IMR-90 (cell line): ENCODE measurements at regions not wholly inside any gene's neighbourhood (a gene's known extent, or its start where the extent isn't known, plus 50 kb on each side); places are given as distances from the start of the nearest gene placed in this dataset.

Experiments used
- ATAC-seq: fragments of 200-7000 bp; cut with Tn5 transposase; 2 replicates; pipeline ENCODE4 v1.9.1; 2020; ENCODE audit warnings: low read depth, mild to moderate bottlenecking, moderate library complexity
- BruUV-seq: library from RNA; stranded (reverse); fragments of 400-500 nt; replicated peaks from 2 replicates; lab custom pipeline; 2021; lab: Mats Ljungman, UMichigan
- CTCF ChIA-PET: fragments of 300-600 bp; formaldehyde crosslinking; extraction: SDS; loops from one replicate; lab custom pipeline; 2021; ENCODE audit warnings: antibody characterized with exemption; lab: Yijun Ruan, JAX
- POLR2A ChIA-PET: fragments of 300-600 bp; sonication (Branson Sonifier 250); formaldehyde crosslinking; loops from one replicate; lab custom pipeline; 2022; ENCODE audit warnings: antibody characterized with exemption; ENCODE audit not compliant: unreplicated experiment; lab: Charles Lee
- DNase-seq: peaks from one replicate; pipeline ENCODE4 v3.0.0; 2013
- H2AFZ ChIP-seq: replicated peaks from 2 replicates; pipeline ENCODE3; 2013; ENCODE audit warnings: low read length, mild to moderate bottlenecking; ENCODE audit not compliant: poor library complexity
- H2AK5ac ChIP-seq: 2 replicates; pipeline ENCODE4 v1.6.1; 2013; ENCODE audit warnings: low read depth, low read length, inconsistent platforms
- H2AK9ac ChIP-seq: replicated peaks from 2 replicates; pipeline ENCODE3; 2013; ENCODE audit warnings: mild to moderate bottlenecking, low read depth, low read length, moderate library complexity; ENCODE audit not compliant: poor library complexity
- H2BK120ac ChIP-seq: 2 replicates; pipeline ENCODE4 v1.6.1; 2013; ENCODE audit warnings: low read depth, low read length, inconsistent platforms
- H2BK15ac ChIP-seq: 3 replicates; pipeline ENCODE4 v1.6.1; 2013; ENCODE audit warnings: low read depth, low read length, inconsistent platforms
- H2BK20ac ChIP-seq: 2 replicates; pipeline ENCODE4 v1.6.1; 2013; ENCODE audit warnings: low read depth, mild to moderate bottlenecking, inconsistent platforms, low read length, moderate library complexity
- H2BK5ac ChIP-seq: 2 replicates; pipeline ENCODE4 v1.6.1; 2013; ENCODE audit warnings: mild to moderate bottlenecking, low read depth, low read length, inconsistent platforms; ENCODE audit not compliant: poor library complexity, severe bottlenecking
- H3K14ac ChIP-seq: replicated peaks from 2 replicates; pipeline ENCODE4 v1.6.1; 2013; ENCODE audit warnings: low read depth, low read length, inconsistent platforms
- H3K18ac ChIP-seq: 2 replicates; pipeline ENCODE4 v1.6.1; 2013; ENCODE audit warnings: low read depth, low read length, control low read depth
- H3K23ac ChIP-seq: 2 replicates; pipeline ENCODE4 v1.6.1; 2013; ENCODE audit warnings: low read depth, low read length, inconsistent platforms
- H3K27ac ChIP-seq: 2 replicates; pipeline ENCODE4 v1.5.1; 2013; ENCODE audit warnings: mild to moderate bottlenecking, control low read depth, low read length; ENCODE audit not compliant: insufficient read depth
- H3K27me3 ChIP-seq: 2 replicates; pipeline ENCODE4 v1.6.1; 2013; ENCODE audit warnings: low read length; ENCODE audit not compliant: control insufficient read depth, insufficient read depth
- H3K36me3 ChIP-seq: 2 replicates; pipeline ENCODE4 v1.6.1; 2013; ENCODE audit warnings: low read length, mixed read lengths; ENCODE audit not compliant: control insufficient read depth, insufficient read depth
- H3K4ac ChIP-seq: 2 replicates; pipeline ENCODE4 v1.6.1; 2013; ENCODE audit warnings: low read depth, low read length, inconsistent platforms
- H3K4me1 ChIP-seq: 2 replicates; pipeline ENCODE4 v1.6.1; 2013; ENCODE audit warnings: low read length, mixed read lengths; ENCODE audit not compliant: control insufficient read depth, insufficient read depth
- H3K4me2 ChIP-seq: 2 replicates; pipeline ENCODE4 v1.6.1; 2013; ENCODE audit warnings: low read depth, mild to moderate bottlenecking, control low read depth, low read length, moderate library complexity
- H3K4me3 ChIP-seq: 2 replicates; pipeline ENCODE4 v1.5.1; 2013; ENCODE audit warnings: low read depth, mild to moderate bottlenecking, control low read depth, low read length, moderate library complexity; ENCODE audit not compliant: insufficient read depth
- H3K56ac ChIP-seq: 2 replicates; pipeline ENCODE4 v1.6.1; 2013; ENCODE audit warnings: low read length, inconsistent platforms; ENCODE audit not compliant: insufficient read depth; ENCODE audit errors: extremely low read depth
- H3K79me1 ChIP-seq, 2 experiments: 2 replicates each; pipeline ENCODE4 v1.6.1; 2013; ENCODE audit warnings: low read length in 2 of 2, inconsistent platforms in 1 of 2, low read depth in 1 of 2
- H3K9ac ChIP-seq: 2 replicates; pipeline ENCODE4 v1.6.1; 2013; ENCODE audit warnings: low read depth, low read length, control low read depth
- H3K9me1 ChIP-seq: 2 replicates; pipeline ENCODE4 v1.6.1; 2013; ENCODE audit warnings: low read length, inconsistent platforms; ENCODE audit not compliant: insufficient read depth
- H3K9me3 ChIP-seq: 2 replicates; pipeline ENCODE4 v1.6.1; 2013; ENCODE audit warnings: low read length; ENCODE audit not compliant: control insufficient read depth, insufficient read depth
- H4K20me1 ChIP-seq: 2 replicates; pipeline ENCODE4 v1.6.1; 2013; ENCODE audit warnings: low read length, inconsistent platforms; ENCODE audit not compliant: insufficient read depth
- H4K5ac ChIP-seq: 2 replicates; pipeline ENCODE4 v1.6.1; 2013; ENCODE audit warnings: mild to moderate bottlenecking, low read depth, low read length, control low read depth
- H4K8ac ChIP-seq, 2 experiments: 2 replicates each; pipeline ENCODE4 v1.6.1; 2013; ENCODE audit warnings: low read depth in 2 of 2, low read length in 2 of 2, control low read depth in 1 of 2, inconsistent platforms in 1 of 2
- H4K91ac ChIP-seq: 2 replicates; pipeline ENCODE4 v1.6.1; 2013; ENCODE audit warnings: low read depth, low read length, inconsistent platforms; ENCODE audit not compliant: insufficient read depth
- BHLHE40 ChIP-seq: fragments of 150-350 bp; IDR thresholded peaks from 2 replicates; pipeline ENCODE4 v1.6.1; 2016; ENCODE audit warnings: mild to moderate bottlenecking, low read depth, low read length
- CEBPB ChIP-seq: IDR thresholded peaks from 2 replicates; pipeline ENCODE4 v1.6.1; 2012; ENCODE audit warnings: low read depth, low read length, improper control_type of control experiment
- CHD1 ChIP-seq: IDR thresholded peaks from 2 replicates; pipeline ENCODE4 v1.6.1; 2012; ENCODE audit warnings: low read depth, low read length, improper control_type of control experiment
- CTCF ChIP-seq: conservative IDR thresholded peaks from 2 replicates; pipeline ENCODE4 v1.5.1; 2012; ENCODE audit warnings: mild to moderate bottlenecking, low read depth, low read length, improper control_type of control experiment
- ELK1 ChIP-seq: fragments of 150-350 bp; IDR thresholded peaks from 2 replicates; pipeline ENCODE4 v1.6.1; 2016; ENCODE audit warnings: low read depth, mild to moderate bottlenecking, low read length, moderate library complexity, borderline replicate concordance
- FOS ChIP-seq: fragments of 150-350 bp; IDR thresholded peaks from 2 replicates; pipeline ENCODE4 v1.6.1; 2016; ENCODE audit warnings: low read depth, low read length
- MAZ ChIP-seq: IDR thresholded peaks from 2 replicates; pipeline ENCODE4 v1.6.1; 2012; ENCODE audit warnings: low read depth, mild to moderate bottlenecking, low read length, improper control_type of control experiment, moderate library complexity, borderline replicate concordance
- MXI1 ChIP-seq: IDR thresholded peaks from 2 replicates; pipeline ENCODE4 v1.6.1; 2012; ENCODE audit warnings: low read depth, mild to moderate bottlenecking, low read length, moderate library complexity, borderline replicate concordance
- NFE2L2 ChIP-seq: fragments of 150-350 bp; IDR thresholded peaks from 2 replicates; pipeline ENCODE4 v1.6.1; 2016; ENCODE audit warnings: low read depth, mild to moderate bottlenecking, low read length
- POLR2A ChIP-seq: IDR thresholded peaks from 2 replicates; pipeline ENCODE4 v1.6.1; 2012; ENCODE audit warnings: mild to moderate bottlenecking, low read depth, low read length
- RAD21 ChIP-seq: IDR thresholded peaks from 2 replicates; pipeline ENCODE4 v1.6.1; 2012; ENCODE audit warnings: low read length, improper control_type of control experiment
- RFX5 ChIP-seq: IDR thresholded peaks from 2 replicates; pipeline ENCODE4 v1.8.0; 2012; ENCODE audit warnings: low read depth, mild to moderate bottlenecking, low read length, moderate library complexity
- SMC3 ChIP-seq: fragments of 150-350 bp; IDR thresholded peaks from 2 replicates; pipeline ENCODE4 v1.6.1; 2016; ENCODE audit warnings: low read depth, mild to moderate bottlenecking, antibody characterized with exemption, low read length, moderate library complexity
- WGBS, 2 experiments: methylation state at CpG; one replicate each; pipeline versions ENCODE4 v1.1.5 to v1.1.7; 2013; ENCODE audit warnings: missing lambda C conversion rate in 2 of 2; ENCODE audit not compliant: insufficient read length in 1 of 2; ENCODE audit errors: extremely low coverage in 2 of 2; 5-methylcytosine and 5-hydroxymethylcytosine counted together
- dilution Hi-C: fragments of 300-500 bp; cut with HindIII; formaldehyde crosslinking; loops from one replicate; pipeline ENCODE4 v1.14.3; 2018; ENCODE audit warnings: low sequenced_read_pairs; ENCODE audit not compliant: unreplicated experiment
- in situ Hi-C: fragments of 300-500 bp; cut with MboI; formaldehyde crosslinking; loops from 3 replicates; pipeline ENCODE4 v1.14.3; 2019; ENCODE audit warnings: low sequenced_read_pairs, inconsistent platforms, mixed read lengths
- intact Hi-C: fragments of 100-400 bp; cut with micrococcal nuclease; formaldehyde crosslinking; loops from 2 replicates; pipeline ENCODE4 v1.10.0; 2022
- TF ChIP-seq, protein P1 (sequence below): fragments of 150-350 bp; IDR thresholded peaks from 2 replicates; pipeline ENCODE4 v1.6.1; 2017; ENCODE audit warnings: mild to moderate bottlenecking, antibody characterized with exemption, low read length, low read depth

GRCh38 chr12:124230117-124230757 lies 64.7 kb upstream of the RFLNA start:
- Histone ChIP-seq H2AK9ac (no peak overlapping the region), H3K4me2 (no peak overlapping the region), H2BK120ac (no peak overlapping the region), H3K18ac (no peak overlapping the region), H3K4ac (no peak overlapping the region), H4K91ac (no peak overlapping the region), H4K20me1 (no peaks in the 10 kb centered on the region), H4K8ac (no peak overlapping the region), H3K23ac (no peak overlapping the region), H2BK20ac (no peak overlapping the region), H2BK5ac (no peak overlapping the region), H3K79me1 (no peaks in the 10 kb centered on the region), H3K27ac (no peak overlapping the region), H3K36me3 (no peaks in the 10 kb centered on the region), H3K14ac (no peak overlapping the region), H3K4me1 (peaks cover 9% of the 10 kb centered on the region), H3K27me3 (peaks cover 14% of the 10 kb centered on the region), H2AFZ (no peak overlapping the region), H3K9me3 (peaks cover 8% of the 10 kb centered on the region), H2BK15ac (no peak overlapping the region), H3K9me1 (no peaks in the 10 kb centered on the region), H3K56ac (no peak overlapping the region), H3K9ac (no peak overlapping the region), H4K5ac (no peak overlapping the region), H2AK5ac (no peak overlapping the region), H3K4me3 (no peak overlapping the region)
- no CpG with 5 or more reads among the region's 2 CpGs for WGBS, 2 experiments
- dilution Hi-C loops = no loop called here
- in situ Hi-C loops = no loop called here
- intact Hi-C loops = no loop called here
- ATAC-seq (no peak), DNase-seq (no peak)
- BruUV-seq = no TSS peak
- CTCF ChIA-PET = no interaction called here
- TF ChIP-seq CTCF = no peak
- no peak for TF ChIP-seq SMC3
- TF ChIP-seq CEBPB = no peak
- no peak for TF ChIP-seq FOS
- no peak for TF ChIP-seq RFX5
- TF ChIP-seq NFE2L2 = no peak
- no peak for TF ChIP-seq POLR2A
- TF ChIP-seq MAZ = no peak
- TF ChIP-seq MXI1 = no peak
- no peak for TF ChIP-seq ELK1
- TF ChIP-seq, protein P1, sequence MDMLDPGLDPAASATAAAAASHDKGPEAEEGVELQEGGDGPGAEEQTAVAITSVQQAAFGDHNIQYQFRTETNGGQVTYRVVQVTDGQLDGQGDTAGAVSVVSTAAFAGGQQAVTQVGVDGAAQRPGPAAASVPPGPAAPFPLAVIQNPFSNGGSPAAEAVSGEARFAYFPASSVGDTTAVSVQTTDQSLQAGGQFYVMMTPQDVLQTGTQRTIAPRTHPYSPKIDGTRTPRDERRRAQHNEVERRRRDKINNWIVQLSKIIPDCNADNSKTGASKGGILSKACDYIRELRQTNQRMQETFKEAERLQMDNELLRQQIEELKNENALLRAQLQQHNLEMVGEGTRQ = no peak
- TF ChIP-seq CHD1 = no peak
- TF ChIP-seq BHLHE40 = no peak
- no peak for TF ChIP-seq RAD21
- POLR2A ChIA-PET = no interaction called here
